Sigmoid colon (tissue), 4 donors: ENCODE measurements at regions not wholly inside any gene's neighbourhood (a gene's known extent, or its start where the extent isn't known, plus 50 kb on each side); places are given as distances from the start of the nearest gene placed in this dataset.

Source experiments
- EP300 ChIP-seq, 4 donors: sonication (generic); formaldehyde crosslinking; IDR thresholded peaks; one replicate each; pipeline ENCODE4 v1.6.1; 2017; ENCODE audit warnings: antibody characterized with exemption in 4 of 4
- TF ChIP-seq, protein P1 (sequence below), 4 experiments: fragments of 450-650 bp in 3 of 4; fragments of 200-600 bp in 1 of 4; IDR thresholded peaks; one replicate each; pipeline ENCODE4 v1.5.1; 2016 to 2019; ENCODE audit warnings: antibody characterized with exemption in 4 of 4, mild to moderate bottlenecking in 3 of 4, moderate library complexity in 2 of 4

GRCh38 chr4:62402088-62402806 lies 1202.1 kb downstream of the ADGRL3 start:
- TF ChIP-seq, protein P1, sequence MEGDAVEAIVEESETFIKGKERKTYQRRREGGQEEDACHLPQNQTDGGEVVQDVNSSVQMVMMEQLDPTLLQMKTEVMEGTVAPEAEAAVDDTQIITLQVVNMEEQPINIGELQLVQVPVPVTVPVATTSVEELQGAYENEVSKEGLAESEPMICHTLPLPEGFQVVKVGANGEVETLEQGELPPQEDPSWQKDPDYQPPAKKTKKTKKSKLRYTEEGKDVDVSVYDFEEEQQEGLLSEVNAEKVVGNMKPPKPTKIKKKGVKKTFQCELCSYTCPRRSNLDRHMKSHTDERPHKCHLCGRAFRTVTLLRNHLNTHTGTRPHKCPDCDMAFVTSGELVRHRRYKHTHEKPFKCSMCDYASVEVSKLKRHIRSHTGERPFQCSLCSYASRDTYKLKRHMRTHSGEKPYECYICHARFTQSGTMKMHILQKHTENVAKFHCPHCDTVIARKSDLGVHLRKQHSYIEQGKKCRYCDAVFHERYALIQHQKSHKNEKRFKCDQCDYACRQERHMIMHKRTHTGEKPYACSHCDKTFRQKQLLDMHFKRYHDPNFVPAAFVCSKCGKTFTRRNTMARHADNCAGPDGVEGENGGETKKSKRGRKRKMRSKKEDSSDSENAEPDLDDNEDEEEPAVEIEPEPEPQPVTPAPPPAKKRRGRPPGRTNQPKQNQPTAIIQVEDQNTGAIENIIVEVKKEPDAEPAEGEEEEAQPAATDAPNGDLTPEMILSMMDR (IDR thresholded peaks at IDR 0.05), result no peak
- no peak for TF ChIP-seq EP300 (IDR thresholded peaks at IDR 0.05)
